ENCODE measurements at regions not wholly inside any gene's neighbourhood (a gene's known extent, or its start where the extent isn't known, plus 50 kb on each side); places are given as distances from the start of the nearest gene placed in this dataset.
"Not testable (repeated sequence)": the region's sequence is repeated elsewhere in the genome, so short reads cannot be mapped to it uniquely, and the experiment has no call there.

- no peak for DNase-seq
- intact Hi-C loops (cut with DNase I) = no loop called here
Measured at GRCh38 chr2:145930318-145930717, 1410.4 kb upstream of the ZEB2 start.

GRCh38 chr2:145927131-145927950 is 1407.4 kb upstream of the ZEB2 start:
- intact Hi-C loops (cut with DNase I) = no loop called here
- no peak for DNase-seq

- intact Hi-C loops (cut with DNase I) = no loop called here
- no peak for DNase-seq
Measured at GRCh38 chr2:145925591-145925990, 1405.7 kb upstream of the ZEB2 start.

- intact Hi-C loops (cut with DNase I) = no loop called here
- no peak for DNase-seq
Measured at GRCh38 chr2:145919477-145919876, 1399.6 kb upstream of the ZEB2 start.

- no peak for DNase-seq
- intact Hi-C loops (cut with DNase I) = no loop called here
Measured at GRCh38 chr2:145918951-145919350, 1399.0 kb upstream of the ZEB2 start.

GRCh38 chr2:145916799-145917198 is 1396.9 kb upstream of the ZEB2 start:
- intact Hi-C loops (cut with DNase I) = no loop called here
- no peak for DNase-seq

GRCh38 chr2:145914716-145915115 is 1394.8 kb upstream of the ZEB2 start:
- no peak for DNase-seq
- intact Hi-C loops (cut with DNase I) = no loop called here

GRCh38 chr2:145910416-145910815 is 1390.5 kb upstream of the ZEB2 start:
- DNase-seq = no peak
- intact Hi-C loops (cut with DNase I) = no loop called here

GRCh38 chr2:145909766-145910165 is 1389.8 kb upstream of the ZEB2 start:
- DNase-seq = no peak
- intact Hi-C loops (cut with DNase I) = no loop called here

GRCh38 chr2:145909175-145909755 is 1389.3 kb upstream of the ZEB2 start:
- intact Hi-C loops (cut with DNase I) = no loop called here
- DNase-seq = no peak

- no peak for DNase-seq
- intact Hi-C loops (cut with DNase I) = no loop called here
Measured at GRCh38 chr2:145906354-145906753, 1386.4 kb upstream of the ZEB2 start.

- intact Hi-C loops (cut with DNase I) = no loop called here
- no peak for DNase-seq
Measured at GRCh38 chr2:145905371-145905770, 1385.5 kb upstream of the ZEB2 start.

- DNase-seq = no peak
- intact Hi-C loops (cut with DNase I) = no loop called here
Measured at GRCh38 chr2:145897151-145897550, 1377.2 kb upstream of the ZEB2 start.

- DNase-seq = no peak
- intact Hi-C loops (cut with DNase I) = no loop called here
Measured at GRCh38 chr2:145887915-145888314, 1368.0 kb upstream of the ZEB2 start.

GRCh38 chr2:145880997-145881396 is 1361.1 kb upstream of the ZEB2 start:
- not testable (repeated sequence) for DNase-seq

GRCh38 chr2:145875016-145875415 is 1355.1 kb upstream of the ZEB2 start:
- no peak for DNase-seq
- intact Hi-C loops (cut with DNase I) = no loop called here

More at GRCh38 chr2:145880997-145881396, 1361.1 kb upstream of the ZEB2 start:
- intact Hi-C loops (cut with DNase I) = not testable (repeated sequence)

GRCh38 chr2:145874466-145874865 is 1354.5 kb upstream of the ZEB2 start:
- intact Hi-C loops (cut with DNase I) = no loop called here
- peak in 7 of 42 donors; percentile 3 to 31 (median 14) for DNase-seq

- intact Hi-C loops (cut with DNase I) = no loop called here
- no peak for DNase-seq
Measured at GRCh38 chr2:145864501-145864900, 1344.6 kb upstream of the ZEB2 start.

- DNase-seq = no peak
- intact Hi-C loops (cut with DNase I) = no loop called here
Measured at GRCh38 chr2:145861940-145862339, 1342.0 kb upstream of the ZEB2 start.

GRCh38 chr2:145860083-145860482 is 1340.2 kb upstream of the ZEB2 start:
- no peak for DNase-seq
- intact Hi-C loops (cut with DNase I) = no loop called here

GRCh38 chr2:145855142-145855541 is 1335.2 kb upstream of the ZEB2 start:
- intact Hi-C loops (cut with DNase I) = no loop called here
- DNase-seq = no peak

Data from head of caudate nucleus (tissue), 42 donors.